GM21360 (cell line): ENCODE measurements at regions not wholly inside any gene's neighbourhood (a gene's known extent, or its start where the extent isn't known, plus 50 kb on each side); places are given as distances from the start of the nearest gene placed in this dataset.

Experiments used
- ATAC-seq: cut with Tn5 transposase; IDR thresholded peaks from one replicate; pipeline ENCODE4 v1.9.1; 2021; ENCODE audit warnings: mild to moderate bottlenecking, moderate library complexity; ENCODE audit not compliant: unreplicated experiment

DNA sequence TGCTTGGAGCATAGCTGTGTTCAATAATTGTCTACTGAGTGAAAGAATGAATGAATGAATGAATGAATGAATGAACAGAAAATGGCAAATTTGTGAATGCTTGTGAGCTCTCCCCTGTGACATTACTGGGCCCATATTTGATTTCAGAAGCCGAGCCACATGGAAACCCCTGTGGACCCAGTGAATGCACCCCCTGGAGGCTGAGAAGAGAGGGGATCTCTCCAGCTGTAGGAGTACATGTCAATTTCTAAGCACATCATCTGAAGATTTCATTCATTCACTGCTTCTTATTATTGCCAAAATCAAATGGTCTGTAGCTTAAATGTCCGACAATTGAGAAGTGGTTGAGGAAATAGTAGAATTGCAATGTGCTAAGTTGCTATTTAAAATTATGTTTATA, 58.3 kb upstream of the DOCK1 start:
- ATAC-seq: no peak

DNA sequence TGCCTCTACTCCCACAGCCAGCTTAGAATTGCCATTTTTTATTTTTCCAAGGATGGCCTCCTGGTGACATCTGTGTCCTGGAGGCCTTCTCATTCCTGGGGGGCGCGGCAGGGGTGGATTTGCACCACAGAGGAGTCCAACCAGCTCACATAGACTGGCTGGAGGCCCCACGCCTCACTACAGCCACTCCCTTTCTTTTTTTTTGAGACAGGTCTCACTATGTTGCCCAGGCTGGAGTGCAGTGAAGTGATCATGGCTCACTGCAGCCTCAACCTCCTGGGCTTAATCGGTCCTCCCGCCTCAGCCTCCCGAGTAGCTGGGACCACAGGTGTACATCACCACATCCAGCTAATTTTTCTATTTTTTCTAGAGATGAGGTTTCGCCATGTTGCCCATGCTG, 57.6 kb upstream of the DOCK1 start:
- ATAC-seq: no peak

DNA sequence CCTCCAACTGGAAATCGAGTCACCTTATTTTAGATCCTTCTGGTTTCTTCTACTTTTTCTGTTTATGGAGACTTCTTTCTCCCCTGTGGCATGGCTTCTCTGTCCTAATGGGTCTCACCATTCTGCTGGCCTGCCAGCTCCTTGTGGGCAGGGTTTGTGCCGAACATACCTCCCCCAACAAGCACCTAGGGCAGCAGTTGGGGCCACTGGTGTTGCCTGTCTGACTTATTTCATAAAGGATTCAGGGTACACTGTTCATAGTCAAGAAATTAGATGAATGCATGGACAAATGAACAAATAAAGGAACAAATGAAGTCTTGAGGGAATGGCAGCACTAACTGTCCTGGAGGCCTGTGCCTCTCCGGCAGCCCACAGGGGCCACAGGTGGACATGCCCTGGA, 55.6 kb upstream of the DOCK1 start:
- no peak for ATAC-seq

DNA sequence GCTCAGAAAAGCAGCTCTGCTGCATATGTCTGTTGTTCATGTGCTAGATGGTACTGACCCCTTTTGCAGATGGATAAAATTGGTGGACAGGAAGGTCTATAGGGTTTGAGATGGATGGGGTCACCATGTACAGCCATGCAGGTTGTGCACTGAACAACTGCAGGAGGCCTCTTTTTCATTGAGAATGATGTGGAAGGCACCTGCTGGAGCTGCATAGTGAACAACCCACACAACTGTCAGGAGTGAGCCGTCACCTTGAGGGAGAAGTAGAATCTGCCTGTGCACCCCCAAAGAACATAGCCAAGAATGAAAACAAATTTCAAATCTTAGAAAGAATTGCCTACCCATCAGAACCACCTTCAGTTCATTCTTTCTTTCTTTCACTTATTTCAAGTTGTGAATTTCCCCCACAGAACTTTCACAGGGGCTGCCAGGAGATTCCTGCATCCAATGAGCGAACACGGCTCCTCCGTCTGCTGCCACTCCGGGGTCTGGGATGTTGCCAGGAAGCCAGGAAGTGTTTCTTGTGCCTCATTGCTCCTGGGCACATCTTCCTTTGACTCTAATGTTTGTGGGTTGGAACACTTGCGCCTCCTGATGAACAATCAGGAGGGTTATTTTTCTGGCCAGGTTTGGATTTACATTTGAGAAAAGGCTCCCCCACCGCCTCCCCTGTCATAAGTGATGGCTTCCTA, 53.7 kb upstream of the DOCK1 start:
- ATAC-seq: no peak

DNA sequence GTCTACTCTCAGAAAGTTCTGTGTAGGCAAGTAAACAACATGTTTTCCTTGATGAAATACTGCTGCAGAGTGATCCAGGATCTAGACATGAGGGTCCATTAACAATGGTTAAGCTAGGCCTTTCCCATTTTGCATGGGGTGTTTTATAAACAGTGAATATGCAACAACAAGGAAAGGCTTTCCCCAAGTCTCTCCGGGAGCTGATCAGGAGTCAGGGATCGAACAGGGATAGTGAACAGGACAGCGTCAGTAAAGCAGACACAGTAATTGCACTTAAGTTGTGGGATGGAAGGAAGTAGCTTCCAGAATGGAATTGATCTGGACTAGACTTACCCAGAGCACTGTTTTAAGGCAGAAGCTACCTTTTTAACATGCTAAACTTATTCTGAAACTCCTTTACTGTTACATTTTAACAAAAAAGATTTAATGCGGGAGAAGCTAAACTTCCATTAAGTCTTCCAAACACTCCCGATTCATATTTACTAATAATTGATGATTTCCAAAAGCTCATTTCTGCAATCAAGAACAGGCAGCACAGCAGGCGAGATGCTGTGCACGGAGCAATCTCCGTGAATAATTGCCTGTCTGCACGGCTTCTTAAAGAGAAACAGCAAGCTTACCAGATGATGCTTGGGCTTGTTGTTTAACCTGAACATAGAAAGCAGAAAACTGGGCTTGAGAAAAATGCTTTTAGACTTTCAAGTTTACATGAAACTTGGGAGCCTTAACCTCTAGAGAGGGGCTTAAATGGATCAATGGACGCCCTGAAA, 50.3 kb upstream of the DOCK1 start:
- ATAC-seq: no peak
